HG02852 (cell line): ENCODE measurements at regions not wholly inside any gene's neighbourhood (a gene's known extent, or its start where the extent isn't known, plus 50 kb on each side); places are given as distances from the start of the nearest gene placed in this dataset.

ENCODE experiments used
- ATAC-seq: cut with Tn5 transposase; IDR thresholded peaks from one replicate; pipeline ENCODE4 v1.9.1; 2021; ENCODE audit warnings: mild to moderate bottlenecking, moderate library complexity; ENCODE audit not compliant: unreplicated experiment

DNA sequence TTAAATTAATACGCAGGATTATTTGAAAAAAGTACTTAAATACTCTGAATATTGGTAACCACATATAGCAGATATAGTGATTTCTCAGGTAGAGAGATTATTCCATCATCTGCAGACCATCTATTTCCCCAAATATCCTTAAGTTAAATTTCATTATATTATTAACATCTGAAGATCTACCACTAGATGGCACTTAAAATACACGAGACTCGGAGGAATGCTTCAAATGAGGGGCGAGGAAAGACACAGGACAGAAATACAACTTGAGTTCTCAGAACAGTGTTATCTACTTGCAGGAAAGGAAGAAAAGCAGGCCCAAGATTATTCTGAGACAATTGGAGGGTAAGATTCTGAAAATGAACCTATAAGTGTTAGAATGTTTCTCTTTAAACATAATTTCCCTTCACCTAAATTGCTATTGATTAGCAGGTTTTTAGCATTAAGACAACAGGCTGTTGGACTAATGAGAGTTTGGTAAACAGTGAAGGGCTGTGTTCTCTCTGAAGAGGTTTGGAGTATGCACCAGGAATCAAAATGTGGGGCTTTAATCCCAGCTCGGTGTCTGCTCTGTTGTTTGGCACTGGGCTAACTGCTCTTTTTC is 76.9 kb upstream of the GCFC2 start:
- peak; percentile 44 for ATAC-seq

DNA sequence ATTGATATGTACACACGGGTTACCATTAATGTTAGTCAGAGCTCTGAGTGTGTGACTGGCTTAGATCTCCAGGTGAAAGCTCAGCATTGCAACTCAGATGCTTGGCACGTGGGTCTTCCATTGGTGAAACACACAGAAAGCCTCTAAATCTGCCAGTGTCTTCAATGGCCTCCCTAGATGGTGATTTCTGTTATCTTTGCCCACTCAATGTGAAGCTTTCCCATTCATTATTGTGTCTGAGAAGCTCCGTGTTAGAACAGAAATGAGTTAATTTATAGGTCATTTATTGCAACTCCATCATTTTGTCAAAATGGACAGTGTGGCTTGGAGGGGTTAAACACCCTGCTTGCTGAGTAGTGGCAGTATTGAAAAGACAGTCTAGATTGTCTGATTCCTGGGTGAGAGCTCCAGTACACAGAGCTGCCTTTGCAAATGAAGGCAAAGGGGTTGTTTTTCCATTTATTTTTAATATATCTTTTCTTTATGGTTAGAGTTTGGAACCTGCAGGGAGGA is 64.7 kb upstream of the GCFC2 start:
- no peak for ATAC-seq

DNA sequence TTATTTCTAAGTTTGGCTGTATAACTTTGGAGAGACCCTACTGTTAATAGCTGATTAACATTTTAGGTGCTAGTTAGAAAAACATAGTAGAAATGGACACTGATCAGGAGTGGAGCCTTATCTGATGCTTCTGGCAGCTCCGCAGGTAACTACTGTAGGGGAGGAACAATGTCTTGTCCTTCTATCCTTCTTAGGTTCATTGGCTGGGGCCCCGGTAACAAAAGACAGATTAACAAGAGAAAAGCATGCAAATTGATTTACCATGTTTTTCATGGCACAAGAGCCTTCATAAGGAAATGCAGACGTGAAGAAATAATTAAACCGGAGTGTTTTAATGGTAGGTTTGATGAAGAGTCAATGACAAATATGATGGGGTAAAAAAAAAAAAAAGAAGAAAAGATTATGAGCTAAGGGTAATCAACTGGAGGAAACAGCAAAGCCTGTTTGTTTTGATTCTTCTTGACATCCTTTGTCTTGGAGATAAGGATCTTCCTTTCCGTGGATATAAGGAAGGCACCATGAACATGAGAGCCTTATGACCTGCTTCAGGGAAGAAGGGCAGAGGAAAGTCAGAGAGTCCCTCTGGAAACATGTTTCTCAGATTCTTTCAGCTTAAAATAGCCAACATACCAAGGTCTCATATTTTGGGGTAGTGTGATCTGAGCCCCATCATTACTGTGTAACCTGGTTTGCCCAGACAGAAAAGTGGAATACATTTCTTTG is 62.4 kb upstream of the GCFC2 start:
- no peak for ATAC-seq

DNA sequence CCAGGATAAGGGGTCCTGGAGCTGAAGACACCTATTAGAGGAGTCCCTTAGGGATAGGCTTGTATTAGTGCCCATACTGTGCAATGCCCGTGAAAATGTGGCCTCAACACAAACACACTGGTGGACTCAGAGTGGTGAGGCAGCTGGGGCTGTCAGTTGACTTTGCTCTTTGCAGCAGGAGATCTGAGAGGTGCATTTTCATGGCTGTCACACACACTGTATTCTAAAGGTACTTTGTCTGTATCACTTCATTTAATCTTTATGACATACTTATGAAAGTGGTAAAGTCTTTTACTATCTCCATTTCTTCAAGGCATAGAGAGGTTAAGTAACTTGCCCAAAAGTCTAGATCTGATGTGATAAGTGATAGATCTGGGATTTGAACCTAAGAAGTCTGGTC is 55.1 kb upstream of the GCFC2 start:
- no peak for ATAC-seq

DNA sequence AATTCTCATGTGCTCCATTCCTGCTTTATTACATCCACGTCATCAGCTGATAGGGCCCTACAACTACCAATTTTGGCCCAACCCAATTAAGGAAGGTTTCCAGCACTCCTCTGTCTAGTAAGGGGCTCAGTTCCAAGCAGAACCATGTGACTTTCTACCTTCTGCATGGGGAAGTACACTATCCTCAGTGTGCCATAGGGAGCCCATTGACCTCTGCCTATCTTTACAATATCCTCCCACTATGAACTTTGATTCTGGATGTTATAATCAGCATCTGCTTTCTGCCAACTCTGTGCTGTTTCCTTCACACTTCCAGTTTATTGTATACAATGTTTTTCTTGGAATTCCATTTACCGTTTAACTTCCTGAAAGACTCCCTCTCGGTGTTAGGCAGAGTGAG is 53.9 kb upstream of the GCFC2 start:
- no peak for ATAC-seq
